ENCODE measurements at regions not wholly inside any gene's neighbourhood (a gene's known extent, or its start where the extent isn't known, plus 50 kb on each side); places are given as distances from the start of the nearest gene placed in this dataset.

- TF ChIP-seq JUN (IDR thresholded peaks at IDR 0.05; ENCODE audit: low read depth, low read length) (no peak), CBX8 (IDR thresholded peaks at IDR 0.05; ENCODE audit: borderline replicate concordance, low read depth, low read length) (no peak)
These were observed 197.8 kb upstream of the GALNT2 start (continued) for GRCh38 chr1:229869240-229869639.
